ENCODE measurements at regions not wholly inside any gene's neighbourhood (a gene's known extent, or its start where the extent isn't known, plus 50 kb on each side); places are given as distances from the start of the nearest gene placed in this dataset.

- WGBS: 89% methylated on average over 14 of the region's 14 CpGs
- Histone ChIP-seq H3K9ac (ENCODE audit: low read depth, low read length) (no peak overlapping the region), H3K9me3 (ENCODE audit: insufficient read depth, low read depth, low read length) (peaks cover 84% of the 10 kb centered on the region), H3K27me3 (ENCODE audit: insufficient read depth, low read length) (no peaks in the 10 kb centered on the region), H3K27ac (ENCODE audit: low read depth, low read length) (no peak overlapping the region), H3K4me3 (ENCODE audit: low read length) (no peak overlapping the region), H3K4me1 (ENCODE audit: insufficient read depth, low read length) (no peaks in the 10 kb centered on the region), H3K36me3 (ENCODE audit: insufficient read depth, low read length) (no peaks in the 10 kb centered on the region)
Measured at GRCh38 chr1:2920421-2921015, 100.7 kb upstream of the ACTRT2 start.

DNA sequence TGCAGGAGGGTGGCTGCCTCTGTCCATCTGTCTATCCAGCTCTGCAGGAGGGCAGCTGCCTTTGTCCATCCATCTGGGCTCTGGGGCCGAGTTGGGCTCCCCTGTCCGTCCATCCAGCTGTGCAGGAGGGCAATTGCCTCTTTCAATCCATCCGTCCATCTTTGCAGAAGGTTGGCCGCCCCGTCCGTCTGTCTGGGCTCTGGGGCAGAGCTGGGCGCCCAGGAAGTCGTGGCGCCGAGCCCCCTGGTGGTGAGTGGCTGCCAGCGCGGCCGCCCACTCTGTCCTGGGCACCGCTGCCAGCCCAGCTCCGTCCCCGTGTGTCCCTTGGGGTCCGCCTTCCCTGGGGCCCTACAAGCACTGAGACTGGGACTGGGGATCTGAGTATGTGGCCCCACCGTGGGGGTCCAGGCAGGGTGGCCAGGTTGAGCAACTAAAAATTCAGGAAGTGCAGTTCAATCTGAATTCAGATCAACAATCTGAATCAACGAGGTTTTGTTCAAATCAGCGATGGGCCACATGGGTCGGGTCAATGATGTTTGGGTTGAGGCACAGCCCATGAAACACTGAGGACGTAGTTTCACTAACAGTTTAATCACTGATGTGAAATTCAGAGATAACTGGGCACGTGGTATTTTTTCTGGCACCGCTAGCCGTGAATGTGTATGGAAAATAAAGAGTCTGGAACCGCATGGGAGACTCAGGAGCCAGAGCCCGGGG, 99.1 kb upstream of the ACTRT2 start:
- Histone ChIP-seq H3K4me3 (ENCODE audit: low read length) (no peak overlapping the region), H3K4me1 (ENCODE audit: insufficient read depth, low read length) (no peaks in the 10 kb centered on the region), H3K9ac (ENCODE audit: low read depth, low read length) (no peak overlapping the region), H3K9me3 (ENCODE audit: insufficient read depth, low read depth, low read length) (peaks cover 84% of the 10 kb centered on the region), H3K27me3 (ENCODE audit: insufficient read depth, low read length) (no peaks in the 10 kb centered on the region), H3K27ac (ENCODE audit: low read depth, low read length) (no peak overlapping the region), H3K36me3 (ENCODE audit: insufficient read depth, low read length) (no peaks in the 10 kb centered on the region)
- 89% methylated on average over 27 of the region's 27 CpGs for WGBS

DNA sequence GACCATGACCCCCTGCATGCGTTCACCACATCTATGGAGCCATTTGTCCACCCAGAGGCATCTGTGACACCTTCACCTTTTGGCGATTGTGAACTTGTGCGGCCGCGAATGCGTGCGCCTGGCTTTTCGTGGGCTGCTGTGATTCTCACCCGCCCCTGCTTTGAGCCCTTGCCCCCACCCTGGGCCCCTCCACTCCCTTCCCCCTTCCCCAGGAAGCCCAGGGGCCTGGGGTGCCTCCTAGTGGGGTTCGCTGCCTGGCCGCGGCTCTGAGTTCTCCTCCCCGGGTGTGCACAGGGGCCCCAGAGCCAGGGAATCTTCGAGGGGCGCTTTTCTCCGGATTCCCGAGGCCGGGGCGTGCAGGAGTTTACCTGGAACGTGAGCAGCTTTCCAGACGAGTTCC, 97.9 kb upstream of the ACTRT2 start:
- Histone ChIP-seq H3K9ac (ENCODE audit: low read depth, low read length) (no peak overlapping the region), H3K27ac (ENCODE audit: low read depth, low read length) (no peak overlapping the region), H3K9me3 (ENCODE audit: insufficient read depth, low read depth, low read length) (peaks cover 83% of the 10 kb centered on the region), H3K36me3 (ENCODE audit: insufficient read depth, low read length) (no peaks in the 10 kb centered on the region), H3K4me3 (ENCODE audit: low read length) (no peak overlapping the region), H3K27me3 (ENCODE audit: insufficient read depth, low read length) (no peaks in the 10 kb centered on the region), H3K4me1 (ENCODE audit: insufficient read depth, low read length) (no peaks in the 10 kb centered on the region)
- 80% methylated on average over 21 of the region's 21 CpGs for WGBS

GRCh38 chr1:2925291-2925690, 96.0 kb upstream of the ACTRT2 start:
- Histone ChIP-seq H3K4me1 (ENCODE audit: insufficient read depth, low read length) (no peaks in the 10 kb centered on the region), H3K27ac (ENCODE audit: low read depth, low read length) (no peak overlapping the region), H3K27me3 (ENCODE audit: insufficient read depth, low read length) (no peaks in the 10 kb centered on the region), H3K36me3 (ENCODE audit: insufficient read depth, low read length) (no peaks in the 10 kb centered on the region), H3K9me3 (ENCODE audit: insufficient read depth, low read depth, low read length) (peaks cover 85% of the 10 kb centered on the region), H3K4me3 (ENCODE audit: low read length) (no peak overlapping the region), H3K9ac (ENCODE audit: low read depth, low read length) (no peak overlapping the region)
- WGBS: 86% methylated on average over 13 of the region's 13 CpGs

DNA sequence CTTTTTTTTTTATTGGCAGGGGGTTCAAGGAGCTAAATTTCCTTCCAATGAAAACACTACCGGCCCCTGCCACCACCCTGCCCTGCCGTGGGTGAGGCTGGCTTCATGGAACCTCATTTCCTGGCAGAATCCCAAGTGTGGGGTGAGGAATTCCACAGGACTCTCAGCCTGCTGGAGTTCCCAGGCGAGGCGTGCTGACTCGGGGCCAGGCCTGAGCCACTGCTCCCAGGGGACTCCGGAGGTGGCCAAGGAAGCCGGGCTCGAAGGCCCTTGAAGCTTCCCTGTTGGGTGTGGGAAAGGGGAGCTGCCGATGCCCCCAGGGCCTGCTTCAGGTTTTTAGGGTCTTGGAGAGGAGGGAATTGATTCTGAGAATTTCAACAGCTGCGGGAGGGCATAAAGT, 95.3 kb upstream of the ACTRT2 start:
- peaks cover 84% of the 10 kb centered on the region for H3K9me3 ChIP-seq (ENCODE audit: insufficient read depth, low read depth, low read length)
- H3K27ac ChIP-seq (ENCODE audit: low read depth, low read length): no peak overlapping the region
- WGBS: 89% methylated on average over 10 of the region's 10 CpGs

DNA sequence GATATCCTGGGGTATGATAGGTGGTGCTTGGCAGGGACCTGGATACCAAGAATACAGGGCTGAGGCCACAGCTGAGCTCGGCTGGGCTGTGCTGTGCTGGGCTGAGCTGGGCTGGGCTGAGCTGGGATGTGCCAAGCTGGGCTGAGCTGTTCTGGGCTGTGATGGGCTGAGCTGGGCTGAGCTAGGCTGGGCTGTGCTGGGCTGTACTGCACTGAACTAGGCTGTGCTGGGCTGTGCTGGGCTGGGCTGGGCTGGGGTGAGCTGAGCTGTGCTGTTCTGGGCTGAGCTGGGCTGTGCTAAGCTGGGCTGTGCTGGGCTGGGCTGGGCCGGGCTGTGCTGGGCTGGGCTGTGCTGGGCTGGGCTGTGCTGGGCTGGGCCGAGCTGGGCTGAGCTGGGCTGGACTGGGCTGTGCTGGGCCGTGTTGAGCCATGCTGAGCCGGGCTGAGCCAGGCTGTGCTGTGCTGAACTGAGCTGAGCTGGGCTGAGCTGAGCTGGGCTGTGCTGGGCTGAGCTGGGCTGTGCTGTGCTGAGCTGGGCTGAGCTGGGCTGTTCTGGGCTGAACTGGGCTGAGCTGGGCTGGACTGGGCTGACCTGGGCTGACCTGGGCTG, 94.7 kb upstream of the ACTRT2 start:
- WGBS: 87% methylated on average over 5 of the region's 5 CpGs
- Histone ChIP-seq H3K27me3 (ENCODE audit: insufficient read depth, low read length) (no peaks in the 10 kb centered on the region), H3K36me3 (ENCODE audit: insufficient read depth, low read length) (no peaks in the 10 kb centered on the region), H3K4me1 (ENCODE audit: insufficient read depth, low read length) (no peaks in the 10 kb centered on the region), H3K9me3 (ENCODE audit: insufficient read depth, low read depth, low read length) (peaks cover 89% of the 10 kb centered on the region), H3K27ac (ENCODE audit: low read depth, low read length) (no peak overlapping the region), H3K9ac (ENCODE audit: low read depth, low read length) (no peak overlapping the region), H3K4me3 (ENCODE audit: low read length) (no peak overlapping the region)

More for the DNA sequence above, 95.3 kb upstream of the ACTRT2 start:
- H3K9ac ChIP-seq (ENCODE audit: low read depth, low read length): no peak overlapping the region
- no peaks in the 10 kb centered on the region for H3K4me1 ChIP-seq (ENCODE audit: insufficient read depth, low read length)
- H3K4me3 ChIP-seq (ENCODE audit: low read length): no peak overlapping the region
- no peaks in the 10 kb centered on the region for H3K27me3 ChIP-seq (ENCODE audit: insufficient read depth, low read length)
- no peaks in the 10 kb centered on the region for H3K36me3 ChIP-seq (ENCODE audit: insufficient read depth, low read length)

- Histone ChIP-seq H3K27me3 (ENCODE audit: insufficient read depth, low read length) (no peaks in the 10 kb centered on the region), H3K9ac (ENCODE audit: low read depth, low read length) (no peak overlapping the region)
- WGBS: 88% methylated on average over 40 of the region's 40 CpGs
Measured at GRCh38 chr1:2927393-2928360, 93.6 kb upstream of the ACTRT2 start.

GRCh38 chr1:2928366-2929325, 92.6 kb upstream of the ACTRT2 start:
- Histone ChIP-seq H3K4me3 (ENCODE audit: low read length) (no peak overlapping the region), H3K36me3 (ENCODE audit: insufficient read depth, low read length) (no peaks in the 10 kb centered on the region), H3K27ac (ENCODE audit: low read depth, low read length) (no peak overlapping the region), H3K27me3 (ENCODE audit: insufficient read depth, low read length) (no peaks in the 10 kb centered on the region), H3K9me3 (ENCODE audit: insufficient read depth, low read depth, low read length) (peaks cover 89% of the 10 kb centered on the region), H3K9ac (ENCODE audit: low read depth, low read length) (no peak overlapping the region), H3K4me1 (ENCODE audit: insufficient read depth, low read length) (no peaks in the 10 kb centered on the region)
- WGBS: 90% methylated on average over 42 of the region's 42 CpGs

More at GRCh38 chr1:2927393-2928360, 93.6 kb upstream of the ACTRT2 start:
- H3K4me1 ChIP-seq (ENCODE audit: insufficient read depth, low read length): no peaks in the 10 kb centered on the region
- H3K36me3 ChIP-seq (ENCODE audit: insufficient read depth, low read length): no peaks in the 10 kb centered on the region
- no peak overlapping the region for H3K27ac ChIP-seq (ENCODE audit: low read depth, low read length)
- peaks cover 92% of the 10 kb centered on the region for H3K9me3 ChIP-seq (ENCODE audit: insufficient read depth, low read depth, low read length)
- no peak overlapping the region for H3K4me3 ChIP-seq (ENCODE audit: low read length)

DNA sequence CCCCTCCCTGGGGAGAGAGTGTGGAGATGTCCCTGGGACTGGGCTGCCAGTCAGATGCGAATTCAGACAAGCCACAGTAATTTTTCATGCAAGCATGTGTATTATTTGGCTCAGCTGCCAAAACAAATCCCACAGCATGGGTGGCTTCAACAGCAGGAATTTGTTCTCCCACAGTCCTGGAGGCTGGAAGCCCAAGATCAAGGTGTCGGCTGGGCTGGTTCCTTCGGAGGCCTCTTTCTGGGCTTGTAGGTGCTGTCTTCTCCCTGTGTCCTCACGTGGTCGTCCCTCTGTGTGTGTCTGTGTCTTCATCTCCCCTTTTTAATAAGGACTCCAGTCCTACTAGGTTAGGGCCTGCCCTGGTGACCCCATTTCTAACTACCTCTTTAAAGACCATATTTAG, 91.9 kb upstream of the ACTRT2 start:
- Histone ChIP-seq H3K27ac (ENCODE audit: low read depth, low read length) (no peak overlapping the region), H3K4me3 (ENCODE audit: low read length) (no peak overlapping the region), H3K9ac (ENCODE audit: low read depth, low read length) (no peak overlapping the region), H3K27me3 (ENCODE audit: insufficient read depth, low read length) (no peaks in the 10 kb centered on the region), H3K4me1 (ENCODE audit: insufficient read depth, low read length) (no peaks in the 10 kb centered on the region), H3K36me3 (ENCODE audit: insufficient read depth, low read length) (no peaks in the 10 kb centered on the region), H3K9me3 (ENCODE audit: insufficient read depth, low read depth, low read length) (peaks cover 89% of the 10 kb centered on the region)
- WGBS: 57% methylated on average over 5 of the region's 5 CpGs

Data from HUES64 (cell line).